NCI-H345 treated with DMSO at 0.1 percent for 48 hours (cell line): ENCODE measurements at regions not wholly inside any gene's neighbourhood (a gene's known extent, or its start where the extent isn't known, plus 50 kb on each side); places are given as distances from the start of the nearest gene placed in this dataset.
"Not testable (repeated sequence)": the region's sequence is repeated elsewhere in the genome, so short reads cannot be mapped to it uniquely, and the experiment has no call there.

Experiments
- DNase-seq: peaks from one replicate; lab custom pipeline; 2025; ENCODE audit not compliant: unreplicated experiment; lab: John Stamatoyannopoulos, UW

- no peak for DNase-seq
These were observed 447.7 kb upstream of the DPPA4 start for GRCh38 chr3:109784852-109785631.

GRCh38 chr3:109803274-109803673 is 465.9 kb upstream of the DPPA4 start:
- no peak for DNase-seq

GRCh38 chr3:109804697-109805096 is 467.4 kb upstream of the DPPA4 start:
- DNase-seq = no peak

- no peak for DNase-seq
These were observed 469.6 kb upstream of the DPPA4 start for GRCh38 chr3:109806929-109807328.

GRCh38 chr3:109809513-109809912 is 472.2 kb upstream of the DPPA4 start:
- no peak for DNase-seq

GRCh38 chr3:109818081-109818480 is 480.7 kb upstream of the DPPA4 start:
- no peak for DNase-seq

- DNase-seq = no peak
These were observed 482.4 kb upstream of the DPPA4 start for GRCh38 chr3:109819734-109820133.

- no peak for DNase-seq
These were observed 488.8 kb upstream of the DPPA4 start for GRCh38 chr3:109825971-109826810.

- no peak for DNase-seq
These were observed 494.1 kb upstream of the DPPA4 start for GRCh38 chr3:109831403-109831802.

- DNase-seq = no peak
These were observed 498.6 kb upstream of the DPPA4 start for GRCh38 chr3:109835958-109836357.

- no peak for DNase-seq
These were observed 514.5 kb upstream of the DPPA4 start for GRCh38 chr3:109851854-109852253.

- no peak for DNase-seq
These were observed 514.9 kb upstream of the DPPA4 start for GRCh38 chr3:109852283-109852682.

GRCh38 chr3:109853077-109853731 is 515.9 kb upstream of the DPPA4 start:
- no peak for DNase-seq

- DNase-seq = no peak
These were observed 526.4 kb upstream of the DPPA4 start for GRCh38 chr3:109863701-109864100.

GRCh38 chr3:109864452-109864851 is 527.1 kb upstream of the DPPA4 start:
- no peak for DNase-seq

- DNase-seq = no peak
These were observed 532.2 kb upstream of the DPPA4 start for GRCh38 chr3:109869586-109869985.

- no peak for DNase-seq
These were observed 537.8 kb upstream of the DPPA4 start for GRCh38 chr3:109874896-109875708.

- not testable (repeated sequence) for DNase-seq
These were observed 540.3 kb upstream of the DPPA4 start for GRCh38 chr3:109877616-109878015.

GRCh38 chr3:109882144-109882543 is 544.8 kb upstream of the DPPA4 start:
- DNase-seq = no peak

GRCh38 chr3:109887293-109887692 is 549.9 kb upstream of the DPPA4 start:
- DNase-seq = no peak

- no peak for DNase-seq
These were observed 550.7 kb upstream of the DPPA4 start for GRCh38 chr3:109888026-109888425.
